SK-MEL-5 (cell line): ENCODE measurements at regions not wholly inside any gene's neighbourhood (a gene's known extent, or its start where the extent isn't known, plus 50 kb on each side); places are given as distances from the start of the nearest gene placed in this dataset.
A peak's percentile ranks its signal among the peaks of the same experiment; 100 is the strongest.

Experiments used
- DNase-seq: peaks from one replicate; pipeline ENCODE4 v3.0.0-alpha.2; 2016; ENCODE audit warnings: low read depth, low spot score
- in situ Hi-C: cut with HindIII; loops from 2 replicates; pipeline ENCODE4 v1.10.0; 2016; ENCODE audit warnings: low sequenced_read_pairs, high pct_unique_total_duplicates, low pct_unique_long_range_greater_than_20kb

- in situ Hi-C loops: no loop called here
- DNase-seq: no peak
Measured at GRCh38 chr20:40931410-40932044, 97.1 kb upstream of the TOP1 start.

- in situ Hi-C loops: no loop called here
- DNase-seq: no peak
Measured at GRCh38 chr20:40932436-40932835, 96.2 kb upstream of the TOP1 start.

GRCh38 chr20:40933758-40934157 is 94.9 kb upstream of the TOP1 start:
- DNase-seq: no peak
- in situ Hi-C loops: no loop called here

GRCh38 chr20:40938020-40938419 is 90.6 kb upstream of the TOP1 start:
- peak; percentile 50 for DNase-seq
- in situ Hi-C loops: no loop called here

GRCh38 chr20:40939667-40940066 is 89.0 kb upstream of the TOP1 start:
- DNase-seq: no peak
- in situ Hi-C loops: no loop called here

GRCh38 chr20:40941133-40941610 is 87.5 kb upstream of the TOP1 start:
- in situ Hi-C loops: no loop called here
- no peak for DNase-seq

- no peak for DNase-seq
- in situ Hi-C loops: no loop called here
Measured at GRCh38 chr20:40942006-40942405, 86.6 kb upstream of the TOP1 start.

- no peak for DNase-seq
- in situ Hi-C loops: no loop called here
Measured at GRCh38 chr20:40942775-40943174, 85.8 kb upstream of the TOP1 start.

GRCh38 chr20:40943591-40943990 is 85.0 kb upstream of the TOP1 start:
- in situ Hi-C loops: no loop called here
- no peak for DNase-seq

- in situ Hi-C loops: no loop called here
- no peak for DNase-seq
Measured at GRCh38 chr20:40945189-40945588, 83.4 kb upstream of the TOP1 start.

GRCh38 chr20:40945754-40946450 is 82.7 kb upstream of the TOP1 start:
- peak; percentile 93 for DNase-seq
- in situ Hi-C loops: no loop called here

GRCh38 chr20:40946451-40946850 is 82.2 kb upstream of the TOP1 start:
- DNase-seq: no peak
- in situ Hi-C loops: no loop called here

- in situ Hi-C loops: no loop called here
- no peak for DNase-seq
Measured at GRCh38 chr20:40948465-40949267, 80.0 kb upstream of the TOP1 start.

GRCh38 chr20:40949346-40949745 is 79.3 kb upstream of the TOP1 start:
- in situ Hi-C loops: no loop called here
- DNase-seq: peak; percentile 52

GRCh38 chr20:40952136-40952535 is 76.5 kb upstream of the TOP1 start:
- in situ Hi-C loops: no loop called here
- no peak for DNase-seq

GRCh38 chr20:40953416-40953815 is 75.2 kb upstream of the TOP1 start:
- no peak for DNase-seq
- in situ Hi-C loops: no loop called here

GRCh38 chr20:40953856-40954255 is 74.8 kb upstream of the TOP1 start:
- in situ Hi-C loops: no loop called here
- DNase-seq: no peak

GRCh38 chr20:40954521-40955165 is 74.0 kb upstream of the TOP1 start:
- no peak for DNase-seq
- in situ Hi-C loops: no loop called here
